ENCODE measurements at regions not wholly inside any gene's neighbourhood (a gene's known extent, or its start where the extent isn't known, plus 50 kb on each side); places are given as distances from the start of the nearest gene placed in this dataset.

- DNase-seq (ENCODE audit: low read depth in 3 of 3) = no peak
Measured at GRCh38 chr2:236317938-236318396, 53.8 kb upstream of the ASB18 start.

- no peak for DNase-seq (ENCODE audit: low read depth in 3 of 3)
Measured at GRCh38 chr2:236318401-236318800, 54.2 kb upstream of the ASB18 start.

DNA sequence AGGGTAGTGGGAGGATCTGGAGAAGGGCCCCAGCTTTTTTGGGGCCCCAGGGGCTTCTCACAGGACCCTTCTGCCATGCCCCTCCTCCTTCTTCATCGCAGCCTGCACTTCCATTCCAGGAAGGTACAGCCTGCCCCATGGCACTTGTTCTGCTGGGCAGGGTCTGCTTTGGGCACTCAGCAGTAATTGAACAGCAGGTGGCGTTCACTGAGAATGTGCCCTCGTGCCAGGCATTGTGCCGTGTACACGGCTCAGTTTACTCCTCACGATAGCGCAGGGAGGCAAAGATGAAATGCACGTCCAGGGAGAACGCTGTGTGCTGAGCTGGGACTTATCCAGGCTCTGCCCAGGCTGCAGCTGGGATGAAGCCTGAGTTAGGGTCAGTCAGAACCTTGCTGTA, 54.8 kb upstream of the ASB18 start:
- DNase-seq (ENCODE audit: low read depth in 3 of 3) = no peak

GRCh38 chr2:236321415-236321814, 57.2 kb upstream of the ASB18 start:
- DNase-seq (ENCODE audit: low read depth in 3 of 3) = no peak

- DNase-seq (ENCODE audit: low read depth in 3 of 3) = no peak
Measured at GRCh38 chr2:236333417-236334121, 69.4 kb upstream of the ASB18 start.

GRCh38 chr2:236334122-236334876, 70.1 kb upstream of the ASB18 start:
- no peak for DNase-seq (ENCODE audit: low read depth in 3 of 3)

DNA sequence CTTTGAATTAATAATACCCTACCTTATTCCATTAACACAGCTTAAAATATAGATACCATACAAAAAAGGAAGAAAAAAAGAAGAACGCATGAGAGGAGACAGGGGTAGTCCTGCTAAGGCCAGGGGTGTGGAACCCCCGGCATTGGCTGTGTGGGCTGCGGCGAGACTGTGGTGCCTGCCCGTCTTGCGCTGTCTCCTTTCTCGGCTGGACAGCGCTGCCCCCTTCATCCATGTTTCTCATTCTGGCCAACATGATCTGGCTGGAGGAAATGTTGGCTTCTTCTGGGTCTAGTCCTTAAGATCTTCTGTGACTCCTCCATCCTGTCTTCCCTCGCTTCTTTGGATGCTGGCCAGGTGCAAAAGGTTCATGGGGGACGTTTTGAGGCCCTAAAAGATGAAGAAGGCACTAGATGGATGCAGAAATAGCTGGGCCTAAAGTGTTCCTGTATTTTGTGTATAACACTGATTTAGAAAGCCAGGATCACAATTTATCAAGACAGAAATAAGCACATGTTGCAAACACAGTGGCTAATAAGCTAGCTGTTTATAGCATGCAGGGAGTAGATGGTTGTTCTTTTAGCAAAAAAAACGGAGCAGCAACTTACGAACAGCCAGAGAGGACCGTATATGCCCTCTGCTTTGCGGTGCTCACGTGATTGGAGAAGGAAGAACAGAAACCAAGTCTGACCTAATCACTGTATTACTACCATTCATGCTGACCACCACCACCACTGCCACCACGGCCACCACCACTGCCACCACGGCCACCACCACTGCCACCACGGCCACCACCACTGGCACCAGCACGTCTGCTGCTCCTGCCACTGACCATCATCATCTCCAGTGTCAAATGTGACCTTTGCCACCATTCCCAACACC, 71.7 kb upstream of the ASB18 start:
- no peak for DNase-seq (ENCODE audit: low read depth in 3 of 3)

- no peak for DNase-seq (ENCODE audit: low read depth in 3 of 3)
Measured at GRCh38 chr2:236336575-236337464, 72.6 kb upstream of the ASB18 start.

GRCh38 chr2:236337465-236338325, 73.5 kb upstream of the ASB18 start:
- DNase-seq (ENCODE audit: low read depth in 3 of 3) = no peak

DNA sequence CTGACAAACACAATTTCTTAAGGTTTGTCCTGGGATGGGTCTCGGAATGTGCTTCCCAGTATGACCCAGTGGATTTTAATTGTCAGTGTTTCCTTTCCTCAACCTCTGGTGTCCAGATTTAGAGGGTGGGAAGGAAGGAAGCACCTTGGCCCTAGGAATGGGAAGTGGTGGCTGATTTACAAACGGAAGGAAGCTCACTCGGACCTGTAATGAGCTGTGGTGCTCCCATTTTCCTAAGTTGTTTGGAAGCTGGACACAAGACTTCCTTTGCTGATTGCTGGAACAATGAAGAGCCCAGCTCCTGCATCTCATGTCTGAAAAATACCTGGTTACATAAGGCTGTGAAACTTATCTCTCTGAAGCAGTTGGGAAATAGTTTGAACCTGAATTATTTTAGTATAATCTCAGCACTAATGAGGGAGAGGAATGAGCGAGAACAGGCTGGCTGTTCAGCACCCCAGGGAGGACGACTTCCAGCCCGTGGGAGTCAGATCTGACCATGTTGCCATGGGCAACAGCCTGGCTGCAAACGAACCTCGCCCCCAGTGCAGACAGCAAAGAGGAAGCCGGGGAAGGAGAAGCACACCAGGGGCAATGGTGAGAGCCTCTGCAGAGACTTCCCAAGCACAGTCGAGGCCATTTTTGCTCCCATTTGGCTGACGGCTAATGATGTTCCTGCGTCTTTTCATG, 74.4 kb upstream of the ASB18 start:
- DNase-seq (ENCODE audit: low read depth in 3 of 3) = no peak

GRCh38 chr2:236340251-236340650, 76.0 kb upstream of the ASB18 start:
- no peak for DNase-seq (ENCODE audit: low read depth in 3 of 3)

DNA sequence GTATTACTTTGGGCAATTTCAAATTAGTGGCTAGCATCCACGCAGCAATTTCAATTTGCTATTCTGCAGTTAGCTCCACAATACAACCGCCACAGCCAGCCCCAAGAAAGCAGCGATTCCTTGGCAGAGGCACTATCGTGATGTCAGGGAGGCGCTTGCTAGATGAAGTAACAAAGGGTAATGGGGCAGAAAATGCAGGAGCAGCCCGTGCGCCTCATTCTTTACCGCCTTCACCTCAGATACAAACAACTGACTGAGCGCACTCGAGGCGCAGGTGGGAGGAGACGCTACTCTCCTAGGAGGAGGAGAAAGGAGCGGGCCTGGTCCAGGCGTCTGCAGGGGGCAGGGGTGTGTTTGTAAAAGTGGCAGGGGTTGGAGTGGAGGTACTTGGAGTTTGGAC, 76.9 kb upstream of the ASB18 start:
- DNase-seq (ENCODE audit: low read depth in 3 of 3) = no peak

- DNase-seq (ENCODE audit: low read depth in 3 of 3) = no peak
Measured at GRCh38 chr2:236341721-236342120, 77.5 kb upstream of the ASB18 start.

DNA sequence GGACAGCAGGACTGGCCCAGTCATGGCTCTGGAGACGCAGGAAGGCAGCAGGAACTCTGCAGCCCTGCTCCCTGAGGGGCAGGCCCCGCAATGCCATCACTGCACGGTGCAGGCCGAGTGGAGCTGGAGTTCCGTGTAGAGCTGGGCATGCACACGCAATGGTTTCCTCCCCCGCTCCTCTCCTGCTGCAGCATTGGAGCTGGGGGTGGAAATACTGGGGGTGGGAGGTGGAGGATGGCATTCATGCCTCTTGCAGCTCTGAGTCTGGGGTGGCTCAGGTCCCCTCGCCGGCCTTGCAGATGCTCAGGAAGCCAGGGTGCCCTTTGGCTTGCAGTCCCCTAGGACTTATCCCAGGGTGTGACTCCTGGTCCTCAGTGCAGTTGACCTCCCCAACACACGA, 78.3 kb upstream of the ASB18 start:
- no peak for DNase-seq (ENCODE audit: low read depth in 3 of 3)

DNA sequence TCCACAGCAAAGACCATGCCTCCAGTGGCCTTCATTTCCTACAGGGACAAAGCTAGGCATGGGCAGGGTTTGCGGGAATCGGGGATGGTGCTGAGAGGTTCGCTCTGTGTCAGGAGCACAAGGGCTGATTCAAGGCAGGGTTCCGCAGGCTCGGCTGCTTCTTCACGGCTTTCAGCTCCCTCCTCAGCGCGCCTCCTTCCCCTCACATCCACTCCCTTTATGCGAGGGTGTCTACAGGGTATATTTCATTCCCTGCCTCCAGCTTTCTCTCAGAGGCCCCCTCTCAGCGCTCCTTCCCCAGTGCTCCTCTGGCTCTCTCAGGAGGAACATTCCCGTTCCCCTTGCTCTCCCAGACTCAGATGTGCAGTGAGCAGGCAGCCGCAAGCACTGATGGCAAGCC, 78.7 kb upstream of the ASB18 start:
- DNase-seq (ENCODE audit: low read depth in 3 of 3) = no peak

DNA sequence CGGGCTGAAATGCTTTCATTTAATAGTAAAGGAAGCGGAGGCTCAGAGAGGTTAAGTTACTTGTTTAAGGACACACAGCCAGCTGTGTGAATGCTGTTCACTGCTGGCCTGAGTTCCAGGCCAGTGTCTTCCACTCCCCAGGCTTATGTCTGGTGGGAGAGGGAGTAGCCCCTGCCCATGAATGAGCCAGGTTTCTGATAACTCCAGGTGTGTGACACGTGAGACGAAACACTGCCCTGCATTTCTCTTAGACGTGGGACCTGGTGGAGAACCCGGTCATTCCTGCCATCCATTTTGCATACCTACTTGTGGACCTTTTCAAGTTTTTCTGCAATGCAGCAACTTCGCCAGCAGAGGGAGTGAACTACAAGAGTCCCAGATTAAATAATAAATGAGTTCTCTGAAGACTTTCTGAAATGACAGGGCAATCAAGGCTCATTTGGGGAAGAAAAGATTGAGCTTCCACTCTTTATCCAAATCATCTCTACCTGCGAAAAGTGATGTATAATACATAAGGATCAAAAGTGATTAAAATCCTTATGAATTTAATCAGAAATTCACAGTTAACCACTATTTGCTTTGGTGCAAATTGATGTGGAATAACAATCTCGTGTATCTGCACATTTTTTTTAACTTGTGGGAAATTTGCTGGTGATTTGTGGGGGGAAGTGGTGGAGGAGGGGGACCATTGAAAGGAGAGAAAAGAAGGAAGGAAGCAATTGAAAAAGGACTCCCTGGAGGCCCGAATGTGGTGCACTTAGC, 79.4 kb upstream of the ASB18 start:
- DNase-seq (ENCODE audit: low read depth in 3 of 3) = peak in 1 of 3 experiments; percentile 12

GRCh38 chr2:236344446-236344845, 80.2 kb upstream of the ASB18 start:
- DNase-seq (ENCODE audit: low read depth in 3 of 3) = no peak

DNA sequence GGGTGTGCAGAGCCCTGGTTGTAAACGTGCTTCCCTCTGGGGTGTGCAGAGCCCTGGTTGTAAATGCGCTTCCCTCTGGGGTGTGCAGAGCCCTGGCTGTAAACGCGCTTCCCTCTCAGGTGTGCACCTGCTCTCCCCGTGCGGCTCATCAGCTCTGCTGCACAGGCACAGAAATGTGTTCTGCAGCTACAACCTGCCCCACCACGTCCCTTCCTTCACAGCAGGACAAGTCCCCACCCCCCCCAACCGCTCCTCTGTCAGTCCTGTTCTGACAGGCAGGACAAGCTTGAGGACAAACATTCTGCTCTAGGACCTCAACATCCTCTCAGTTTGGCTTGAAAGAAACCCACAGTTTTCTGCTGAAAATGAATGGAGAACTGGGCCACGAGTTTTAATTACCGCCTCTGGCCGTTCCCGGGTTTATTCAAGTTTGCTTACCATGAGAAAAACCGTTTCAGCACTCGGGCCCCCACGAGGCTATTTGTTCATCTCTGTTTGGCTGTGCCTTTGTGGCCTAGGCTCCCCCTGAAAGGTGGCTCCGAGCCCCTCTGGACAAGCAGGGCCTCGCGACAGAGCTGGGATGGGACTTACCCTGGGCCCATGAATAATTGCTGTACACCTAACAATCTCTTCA, 81.0 kb upstream of the ASB18 start:
- DNase-seq (ENCODE audit: low read depth in 3 of 3) = no peak

- no peak for DNase-seq (ENCODE audit: low read depth in 3 of 3)
Measured at GRCh38 chr2:236346366-236346765, 82.2 kb upstream of the ASB18 start.

All from stimulated activated CD4-positive, alpha-beta T cell treated with anti-CD3 and anti-CD28 coated beads, TNF-alpha, amount 100 ng/mL, for 4 hours (primary cell).